ENCODE measurements at regions not wholly inside any gene's neighbourhood (a gene's known extent, or its start where the extent isn't known, plus 50 kb on each side); places are given as distances from the start of the nearest gene placed in this dataset.

- no peak for FAIRE-seq
- no peak for DNase-seq (ENCODE audit: insufficient read length, low spot score)
These were observed 368.1 kb downstream of the KIF4B start for GRCh38 chr5:155381654-155382053.

GRCh38 chr5:155389498-155389897 lies 375.9 kb downstream of the KIF4B start:
- FAIRE-seq = no peak

GRCh38 chr5:155394727-155395126 lies 381.2 kb downstream of the KIF4B start:
- FAIRE-seq (no peak), DNase-seq (ENCODE audit: insufficient read length, low spot score) (no peak)

More at GRCh38 chr5:155389498-155389897, 375.9 kb downstream of the KIF4B start:
- DNase-seq (ENCODE audit: insufficient read length, low spot score) = no peak

GRCh38 chr5:155402927-155403640 lies 389.5 kb downstream of the KIF4B start:
- no peak for DNase-seq (ENCODE audit: insufficient read length, low spot score)
- no peak for FAIRE-seq

GRCh38 chr5:155406815-155407214 lies 393.3 kb downstream of the KIF4B start:
- DNase-seq (ENCODE audit: insufficient read length, low spot score) (no peak), FAIRE-seq (no peak)

GRCh38 chr5:155408465-155408864 lies 394.9 kb downstream of the KIF4B start:
- no peak for DNase-seq (ENCODE audit: insufficient read length, low spot score)
- no peak for FAIRE-seq

- DNase-seq (ENCODE audit: insufficient read length, low spot score) = no peak
- FAIRE-seq = no peak
These were observed 403.2 kb downstream of the KIF4B start for GRCh38 chr5:155416765-155417164.

- DNase-seq (ENCODE audit: insufficient read length, low spot score) (no peak), FAIRE-seq (no peak)
These were observed 405.5 kb downstream of the KIF4B start for GRCh38 chr5:155418960-155419579.

GRCh38 chr5:155430192-155430591 lies 416.6 kb downstream of the KIF4B start:
- DNase-seq (ENCODE audit: insufficient read length, low spot score) (no peak), FAIRE-seq (no peak)

- DNase-seq (ENCODE audit: insufficient read length, low spot score) (no peak), FAIRE-seq (no peak)
These were observed 420.7 kb downstream of the KIF4B start for GRCh38 chr5:155434267-155434666.

- DNase-seq (ENCODE audit: insufficient read length, low spot score) (no peak), FAIRE-seq (no peak)
These were observed 421.1 kb downstream of the KIF4B start for GRCh38 chr5:155434681-155435080.

- DNase-seq (ENCODE audit: insufficient read length, low spot score) = no peak
- no peak for FAIRE-seq
These were observed 428.3 kb downstream of the KIF4B start for GRCh38 chr5:155441849-155442248.

- DNase-seq (ENCODE audit: insufficient read length, low spot score) = no peak
- no peak for FAIRE-seq
These were observed 437.6 kb downstream of the KIF4B start for GRCh38 chr5:155451106-155451505.

GRCh38 chr5:155455791-155456514 lies 442.4 kb downstream of the KIF4B start:
- FAIRE-seq (no peak), DNase-seq (ENCODE audit: insufficient read length, low spot score) (no peak)

GRCh38 chr5:155459889-155460500 lies 446.4 kb downstream of the KIF4B start:
- FAIRE-seq (no peak), DNase-seq (ENCODE audit: insufficient read length, low spot score) (no peak)

GRCh38 chr5:155460501-155460931 lies 447.0 kb downstream of the KIF4B start:
- DNase-seq (ENCODE audit: insufficient read length, low spot score) (no peak), FAIRE-seq (no peak)

GRCh38 chr5:155461304-155461703 lies 447.7 kb downstream of the KIF4B start:
- DNase-seq (ENCODE audit: insufficient read length, low spot score) = no peak
- no peak for FAIRE-seq

GRCh38 chr5:155466851-155467250 lies 453.3 kb downstream of the KIF4B start:
- FAIRE-seq = no peak
- no peak for DNase-seq (ENCODE audit: insufficient read length, low spot score)

GRCh38 chr5:155471027-155471426 lies 457.5 kb downstream of the KIF4B start:
- DNase-seq (ENCODE audit: insufficient read length, low spot score) = no peak
- no peak for FAIRE-seq

GRCh38 chr5:155472780-155473179 lies 459.2 kb downstream of the KIF4B start:
- DNase-seq (ENCODE audit: insufficient read length, low spot score) (no peak), FAIRE-seq (no peak)

GRCh38 chr5:155475318-155475717 lies 461.8 kb downstream of the KIF4B start:
- FAIRE-seq (no peak), DNase-seq (ENCODE audit: insufficient read length, low spot score) (no peak)

Measured in HTR-8/SVneo (cell line).